Neural cell (in vitro differentiated cells): ENCODE measurements at regions not wholly inside any gene's neighbourhood (a gene's known extent, or its start where the extent isn't known, plus 50 kb on each side); places are given as distances from the start of the nearest gene placed in this dataset.

Source experiments
- H2AFZ ChIP-seq: fragments of 200-600, 300-800 bp; sonication (generic), shearing (Covaris generic); 2 replicates; pipeline ENCODE4 v1.6.0; 2014; ENCODE audit warnings: low read depth, mild to moderate bottlenecking, antibody characterized with exemption, low read length, moderate library complexity
- H3F3A ChIP-seq: fragments of 200-600 bp; shearing (Covaris generic); 2 replicates; pipeline ENCODE4 v1.6.1; 2016; ENCODE audit warnings: mild to moderate bottlenecking, moderate library complexity, mixed read lengths, antibody characterized with exemption, low read length; ENCODE audit not compliant: insufficient read depth, poor library complexity, severe bottlenecking
- H3K27ac ChIP-seq: fragments of 200-600, 300-800 bp; sonication (generic), shearing (Covaris generic); 2 replicates; pipeline ENCODE4 v1.5.1; 2014; ENCODE audit warnings: mild to moderate bottlenecking, low read length, moderate library complexity
- H3K27me3 ChIP-seq: fragments of 300-800, 200-600 bp; sonication (generic), shearing (Covaris generic); 2 replicates; pipeline ENCODE4 v1.6.0; 2014; ENCODE audit warnings: mild to moderate bottlenecking, low read depth, low read length, moderate library complexity; ENCODE audit not compliant: insufficient read depth
- H3K36me3 ChIP-seq: fragments of 300-800, 200-600 bp; sonication (generic), shearing (Covaris generic); 2 replicates; pipeline ENCODE4 v1.5.1; 2014; ENCODE audit warnings: mild to moderate bottlenecking, antibody characterized with exemption, low read length, moderate library complexity; ENCODE audit not compliant: insufficient read depth
- H3K4me2 ChIP-seq: fragments of 300-800, 200-600 bp; sonication (generic), shearing (Covaris generic); 2 replicates; pipeline ENCODE4 v1.6.0; 2014; ENCODE audit warnings: mild to moderate bottlenecking, low read length
- H3K4me3 ChIP-seq: fragments of 300-800, 200-600 bp; sonication (generic), shearing (Covaris generic); 2 replicates; pipeline ENCODE4 v1.5.1; 2014; ENCODE audit warnings: mild to moderate bottlenecking, low read length, moderate library complexity
- H3K79me2 ChIP-seq: fragments of 200-600 bp; shearing (Covaris generic); replicated peaks from 2 replicates; pipeline ENCODE4 v1.6.0; 2014; ENCODE audit warnings: mild to moderate bottlenecking, low read length, moderate library complexity; ENCODE audit not compliant: insufficient read depth
- H3K9ac ChIP-seq: fragments of 300-800, 200-600 bp; sonication (generic), shearing (Covaris generic); 2 replicates; pipeline ENCODE4 v1.6.1; 2016; ENCODE audit warnings: mild to moderate bottlenecking, low read length, mixed read lengths
- H3K9me2 ChIP-seq: fragments of 200-600 bp; shearing (Covaris generic); 2 replicates; pipeline ENCODE4 v1.6.1; 2016; ENCODE audit warnings: mild to moderate bottlenecking, low read length, mixed read lengths; ENCODE audit not compliant: insufficient read depth
- H3K9me3 ChIP-seq: fragments of 200-600, 300-800 bp; sonication (generic), shearing (Covaris generic); 2 replicates; pipeline ENCODE4 v1.6.1; 2016; ENCODE audit warnings: mild to moderate bottlenecking, mixed run types, low read length, moderate library complexity, mixed read lengths
- H4K20me1 ChIP-seq: fragments of 200-600 bp; shearing (Covaris generic); 2 replicates; pipeline ENCODE4 v1.6.1; 2016; ENCODE audit warnings: mild to moderate bottlenecking, mixed run types; ENCODE audit not compliant: insufficient read depth
- EP300 ChIP-seq: fragments of 450-650 bp; conservative IDR thresholded peaks from 2 replicates; pipeline ENCODE4 v1.6.1; 2014; ENCODE audit warnings: antibody characterized with exemption, mild to moderate bottlenecking, moderate library complexity; ENCODE audit not compliant: poor library complexity, severe bottlenecking
- EZH2 ChIP-seq: fragments of 200-600, 300-800 bp; shearing (Covaris generic), sonication (generic); IDR thresholded peaks from 2 replicates; pipeline ENCODE4 v1.6.1; 2014; ENCODE audit warnings: antibody characterized with exemption, low read length, borderline replicate concordance, mild to moderate bottlenecking; ENCODE audit not compliant: insufficient read depth, poor library complexity, severe bottlenecking
- MXI1 ChIP-seq: fragments of 450-650 bp; conservative IDR thresholded peaks from 2 replicates; pipeline ENCODE4 v1.6.1; 2014; ENCODE audit warnings: antibody characterized with exemption, mild to moderate bottlenecking; ENCODE audit not compliant: poor library complexity, severe bottlenecking
- POLR2AphosphoS5 ChIP-seq: IDR thresholded peaks from 2 replicates; pipeline ENCODE4 v1.6.1; 2012
- RAD21 ChIP-seq: fragments of 450-650 bp; conservative IDR thresholded peaks from 2 replicates; pipeline ENCODE4 v1.6.1; 2014; ENCODE audit warnings: antibody characterized with exemption, mild to moderate bottlenecking, moderate library complexity
- SMC3 ChIP-seq: fragments of 450-650 bp; conservative IDR thresholded peaks from 2 replicates; pipeline ENCODE4 v1.6.1; 2014; ENCODE audit warnings: antibody characterized with exemption, mild to moderate bottlenecking, moderate library complexity; ENCODE audit not compliant: poor library complexity
- TAF1 ChIP-seq: IDR thresholded peaks from 2 replicates; pipeline ENCODE4 v1.6.1; 2012; ENCODE audit warnings: low read depth
- TF ChIP-seq, protein P1 (sequence below): fragments of 450-650 bp; IDR thresholded peaks from 2 replicates; pipeline ENCODE4 v1.5.1; 2014; ENCODE audit warnings: antibody characterized with exemption, mild to moderate bottlenecking, moderate library complexity; ENCODE audit not compliant: poor library complexity, severe bottlenecking
- TF ChIP-seq, protein P2 (sequence below): IDR thresholded peaks from 2 replicates; pipeline ENCODE4 v1.6.1; 2012; ENCODE audit warnings: borderline replicate concordance

DNA sequence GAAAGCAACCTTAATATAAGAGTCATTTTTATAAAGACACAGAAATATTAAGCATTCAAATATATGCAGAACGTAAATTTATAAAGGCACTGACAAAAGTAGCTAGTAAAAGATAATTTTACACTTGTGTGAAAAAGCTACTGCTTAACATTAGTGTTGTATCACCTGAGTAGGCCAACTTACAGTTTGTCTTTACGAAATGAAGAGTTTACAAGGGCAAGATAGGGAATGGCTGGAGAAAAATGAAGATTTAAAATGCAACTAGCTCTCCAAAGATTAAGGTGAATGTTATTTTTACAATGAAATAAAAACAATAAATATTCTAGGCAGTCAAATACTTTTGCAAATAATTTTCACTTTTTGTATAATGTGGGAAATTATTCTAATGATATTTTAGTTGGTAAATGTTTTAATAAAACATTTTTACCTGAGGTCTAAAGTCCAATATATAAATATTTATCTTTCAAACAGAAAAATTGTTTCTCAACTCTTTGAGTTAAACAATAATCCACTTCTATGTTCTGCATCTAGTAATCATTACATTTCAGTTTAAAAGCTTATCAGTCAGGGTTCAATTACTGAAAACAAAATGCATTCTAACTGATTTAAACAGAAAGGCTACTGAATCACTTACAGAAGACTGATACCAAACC lies 382.6 kb downstream of the IPMK start:
- no peaks in the 10 kb centered on the region for H3K79me2 ChIP-seq
- H2AFZ ChIP-seq, result no peak overlapping the region
- TF ChIP-seq RAD21, result no peak
- TF ChIP-seq TAF1, result no peak
- no peak for TF ChIP-seq EP300
- TF ChIP-seq SMC3, result no peak
- no peak overlapping the region for H3K9ac ChIP-seq
- H3K27me3 ChIP-seq, result no peaks in the 10 kb centered on the region
- H3K4me3 ChIP-seq, result no peak overlapping the region
- no peaks in the 10 kb centered on the region for H3K9me2 ChIP-seq
- no peak overlapping the region for H3K4me2 ChIP-seq
- no peaks in the 10 kb centered on the region for H4K20me1 ChIP-seq
- no peaks in the 10 kb centered on the region for H3K9me3 ChIP-seq
- H3F3A ChIP-seq, result no peaks in the 10 kb centered on the region
- H3K36me3 ChIP-seq, result no peaks in the 10 kb centered on the region
- H3K27ac ChIP-seq, result no peak overlapping the region

DNA sequence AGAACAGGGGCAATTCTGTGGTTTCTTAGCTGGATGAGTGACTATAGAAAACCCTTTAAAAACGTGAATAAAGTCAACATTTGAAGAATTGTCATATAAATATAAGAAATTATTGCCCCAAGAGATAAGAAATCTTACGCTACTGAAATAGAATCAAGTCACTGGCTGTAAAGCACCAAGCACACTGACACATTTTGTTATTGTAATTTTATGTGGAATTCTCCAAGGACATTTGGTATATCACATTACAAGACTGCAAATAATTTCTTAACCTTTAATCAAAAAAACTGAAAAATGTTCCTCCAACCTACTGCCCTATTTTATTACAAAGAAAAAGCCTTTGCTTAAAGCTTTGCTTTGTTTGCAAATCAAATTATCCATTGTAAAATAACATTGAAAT lies 383.3 kb downstream of the IPMK start:
- H3F3A ChIP-seq, result no peaks in the 10 kb centered on the region
- no peaks in the 10 kb centered on the region for H3K9me2 ChIP-seq
- H3K9me3 ChIP-seq, result no peaks in the 10 kb centered on the region
- H3K4me2 ChIP-seq, result no peak overlapping the region
- no peak for TF ChIP-seq POLR2AphosphoS5
- TF ChIP-seq RAD21, result no peak
- TF ChIP-seq, protein P1, sequence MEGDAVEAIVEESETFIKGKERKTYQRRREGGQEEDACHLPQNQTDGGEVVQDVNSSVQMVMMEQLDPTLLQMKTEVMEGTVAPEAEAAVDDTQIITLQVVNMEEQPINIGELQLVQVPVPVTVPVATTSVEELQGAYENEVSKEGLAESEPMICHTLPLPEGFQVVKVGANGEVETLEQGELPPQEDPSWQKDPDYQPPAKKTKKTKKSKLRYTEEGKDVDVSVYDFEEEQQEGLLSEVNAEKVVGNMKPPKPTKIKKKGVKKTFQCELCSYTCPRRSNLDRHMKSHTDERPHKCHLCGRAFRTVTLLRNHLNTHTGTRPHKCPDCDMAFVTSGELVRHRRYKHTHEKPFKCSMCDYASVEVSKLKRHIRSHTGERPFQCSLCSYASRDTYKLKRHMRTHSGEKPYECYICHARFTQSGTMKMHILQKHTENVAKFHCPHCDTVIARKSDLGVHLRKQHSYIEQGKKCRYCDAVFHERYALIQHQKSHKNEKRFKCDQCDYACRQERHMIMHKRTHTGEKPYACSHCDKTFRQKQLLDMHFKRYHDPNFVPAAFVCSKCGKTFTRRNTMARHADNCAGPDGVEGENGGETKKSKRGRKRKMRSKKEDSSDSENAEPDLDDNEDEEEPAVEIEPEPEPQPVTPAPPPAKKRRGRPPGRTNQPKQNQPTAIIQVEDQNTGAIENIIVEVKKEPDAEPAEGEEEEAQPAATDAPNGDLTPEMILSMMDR, result no peak
- TF ChIP-seq EZH2, result no peak
- TF ChIP-seq, protein P2, sequence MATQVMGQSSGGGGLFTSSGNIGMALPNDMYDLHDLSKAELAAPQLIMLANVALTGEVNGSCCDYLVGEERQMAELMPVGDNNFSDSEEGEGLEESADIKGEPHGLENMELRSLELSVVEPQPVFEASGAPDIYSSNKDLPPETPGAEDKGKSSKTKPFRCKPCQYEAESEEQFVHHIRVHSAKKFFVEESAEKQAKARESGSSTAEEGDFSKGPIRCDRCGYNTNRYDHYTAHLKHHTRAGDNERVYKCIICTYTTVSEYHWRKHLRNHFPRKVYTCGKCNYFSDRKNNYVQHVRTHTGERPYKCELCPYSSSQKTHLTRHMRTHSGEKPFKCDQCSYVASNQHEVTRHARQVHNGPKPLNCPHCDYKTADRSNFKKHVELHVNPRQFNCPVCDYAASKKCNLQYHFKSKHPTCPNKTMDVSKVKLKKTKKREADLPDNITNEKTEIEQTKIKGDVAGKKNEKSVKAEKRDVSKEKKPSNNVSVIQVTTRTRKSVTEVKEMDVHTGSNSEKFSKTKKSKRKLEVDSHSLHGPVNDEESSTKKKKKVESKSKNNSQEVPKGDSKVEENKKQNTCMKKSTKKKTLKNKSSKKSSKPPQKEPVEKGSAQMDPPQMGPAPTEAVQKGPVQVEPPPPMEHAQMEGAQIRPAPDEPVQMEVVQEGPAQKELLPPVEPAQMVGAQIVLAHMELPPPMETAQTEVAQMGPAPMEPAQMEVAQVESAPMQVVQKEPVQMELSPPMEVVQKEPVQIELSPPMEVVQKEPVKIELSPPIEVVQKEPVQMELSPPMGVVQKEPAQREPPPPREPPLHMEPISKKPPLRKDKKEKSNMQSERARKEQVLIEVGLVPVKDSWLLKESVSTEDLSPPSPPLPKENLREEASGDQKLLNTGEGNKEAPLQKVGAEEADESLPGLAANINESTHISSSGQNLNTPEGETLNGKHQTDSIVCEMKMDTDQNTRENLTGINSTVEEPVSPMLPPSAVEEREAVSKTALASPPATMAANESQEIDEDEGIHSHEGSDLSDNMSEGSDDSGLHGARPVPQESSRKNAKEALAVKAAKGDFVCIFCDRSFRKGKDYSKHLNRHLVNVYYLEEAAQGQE, result no peak
- TF ChIP-seq SMC3, result no peak
- TF ChIP-seq TAF1, result no peak
- no peak for TF ChIP-seq MXI1
- TF ChIP-seq EP300, result no peak
- H3K4me3 ChIP-seq, result no peak overlapping the region
- no peaks in the 10 kb centered on the region for H4K20me1 ChIP-seq
- no peaks in the 10 kb centered on the region for H3K36me3 ChIP-seq
- no peak overlapping the region for H3K9ac ChIP-seq
- H2AFZ ChIP-seq, result no peak overlapping the region
- no peak overlapping the region for H3K27ac ChIP-seq
- no peaks in the 10 kb centered on the region for H3K27me3 ChIP-seq
- H3K79me2 ChIP-seq, result no peaks in the 10 kb centered on the region
